Sigmoid colon (tissue), 6 donors: ENCODE measurements at regions not wholly inside any gene's neighbourhood (a gene's known extent, or its start where the extent isn't known, plus 50 kb on each side); places are given as distances from the start of the nearest gene placed in this dataset.

Experiments
- DNase-seq: peaks from one replicate; pipeline ENCODE4 v3.0.0-alpha.2; 2019
- H3K27ac ChIP-seq, 4 donors: fragments of 200-600 bp; sonication (generic); one replicate each; pipeline ENCODE4 v1.5.1; 2016 to 2019; ENCODE audit warnings: mild to moderate bottlenecking in 1 of 4
- H3K27me3 ChIP-seq, 3 donors: fragments of 200-600 bp; sonication (generic); one replicate each; pipeline ENCODE4 v1.5.1; 2019; ENCODE audit warnings: mild to moderate bottlenecking in 1 of 3
- H3K36me3 ChIP-seq, 4 donors: fragments of 200-600 bp; sonication (generic); one replicate each; pipeline ENCODE4 v1.5.1; 2016 to 2019
- H3K4me1 ChIP-seq, 4 donors: fragments of 200-600 bp; sonication (generic); one replicate each; pipeline ENCODE4 v1.5.1; 2017 to 2019
- H3K4me3 ChIP-seq, 4 donors: fragments of 200-600 bp; sonication (generic); one replicate each; pipeline ENCODE4 v1.5.1; 2017 to 2019; ENCODE audit warnings: mild to moderate bottlenecking in 2 of 4, moderate library complexity in 1 of 4
- H3K9me3 ChIP-seq, 4 donors: fragments of 200-600 bp in 3 of 4; sonication (generic) in 3 of 4; one replicate each; pipeline versions ENCODE4 v1.5.1 to v1.6.1; 2013 to 2019
- CTCF ChIP-seq, 4 experiments: fragments of 450-650 bp in 3 of 4; fragments of 200-600 bp in 1 of 4; IDR thresholded peaks; one replicate each; pipeline ENCODE4 v1.5.1; 2016 to 2019; ENCODE audit warnings: antibody characterized with exemption in 4 of 4, mild to moderate bottlenecking in 3 of 4, moderate library complexity in 2 of 4
- EP300 ChIP-seq, 4 donors: sonication (generic); formaldehyde crosslinking; IDR thresholded peaks; one replicate each; pipeline ENCODE4 v1.6.1; 2017; ENCODE audit warnings: antibody characterized with exemption in 4 of 4
- POLR2A ChIP-seq, 2 donors: fragments of 450-650 bp; IDR thresholded peaks; one replicate each; pipeline ENCODE4 v1.6.1; 2016; ENCODE audit warnings: antibody characterized with exemption in 2 of 2, mild to moderate bottlenecking in 2 of 2, moderate library complexity in 2 of 2
- POLR2AphosphoS5 ChIP-seq, 4 donors: sonication (generic); formaldehyde crosslinking; IDR thresholded peaks; one replicate each; pipeline ENCODE4 v1.6.1; 2017; ENCODE audit warnings: antibody characterized with exemption in 4 of 4
- WGBS, 2 donors: extraction: QIAGEN DNeasy Blood & Tissue Kit; methylation state at CpG; one replicate each; pipeline ENCODE4 v1.1.7; 2013; 5-methylcytosine and 5-hydroxymethylcytosine counted together
- intact Hi-C: fragments of 100-400 bp; cut with DNase I; formaldehyde crosslinking; loops from one replicate; pipeline ENCODE4 v1.15.1; 2023
- donor health status: healthy with polysubstance abuse.
- donor health status: healthy.

- WGBS, 2 donors, result 19 to 70% methylated on average over 2 of the region's 2 CpGs
- intact Hi-C loops, result no loop called here
- TF ChIP-seq CTCF (IDR thresholded peaks at IDR 0.05) (no peak), POLR2A (IDR thresholded peaks at IDR 0.05) (no peak), EP300 (IDR thresholded peaks at IDR 0.05) (no peak), POLR2AphosphoS5 (IDR thresholded peaks at IDR 0.05) (no peak)
- DNase-seq, result no peak
- no peaks in the 10 kb centered on the region for H3K27me3 ChIP-seq
- H3K36me3 ChIP-seq, result no peaks in the 10 kb centered on the region
- H3K4me3 ChIP-seq, result no peak overlapping the region
- no peak overlapping the region for H3K27ac ChIP-seq
- H3K9me3 ChIP-seq, result no peaks in the 10 kb centered on the region
- H3K4me1 ChIP-seq, result no peaks in the 10 kb centered on the region
These were observed 179.2 kb upstream of the BMP2 start for GRCh38 chr20:6588296-6588695.

DNA sequence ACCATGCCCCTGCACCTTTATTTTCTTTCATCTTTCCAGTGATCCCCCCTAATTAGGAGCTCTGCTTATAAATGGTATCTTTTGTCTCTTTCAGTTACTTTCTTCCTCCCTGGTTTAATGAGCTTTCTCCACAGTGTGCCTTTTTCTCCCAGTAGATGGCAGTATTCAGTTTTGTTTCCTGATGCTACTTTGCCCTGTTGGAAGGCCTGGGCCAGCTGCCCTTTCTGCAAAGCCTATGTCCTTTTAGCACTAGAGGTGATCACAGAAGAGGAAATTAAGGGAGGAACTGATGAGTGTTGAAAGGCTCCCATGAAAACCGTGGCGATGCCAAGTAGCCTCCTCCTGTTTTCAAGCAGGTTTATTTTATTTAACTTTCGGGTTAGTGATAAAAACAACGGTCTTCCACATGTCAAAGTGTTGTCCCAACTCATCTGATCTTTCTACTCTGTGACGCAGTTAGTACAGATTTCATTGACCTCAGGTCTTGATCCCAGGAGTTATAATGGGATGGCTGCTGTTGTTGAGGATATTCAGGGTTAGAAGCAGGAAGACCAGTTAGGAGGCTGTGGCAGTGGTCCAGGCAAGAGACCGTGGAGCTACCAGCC, 184.2 kb upstream of the BMP2 start:
- 65 to 70% methylated on average over 6 of the region's 6 CpGs for WGBS, 2 donors
- Histone ChIP-seq H3K4me3 (no peak overlapping the region), H3K9me3 (no peaks in the 10 kb centered on the region), H3K4me1 (no peaks in the 10 kb centered on the region), H3K36me3 (no peaks in the 10 kb centered on the region), H3K27ac (no peak overlapping the region), H3K27me3 (no peaks in the 10 kb centered on the region)
- TF ChIP-seq CTCF (IDR thresholded peaks at IDR 0.05) (peak in 2 of 4 experiments; percentile 38 to 45), EP300 (IDR thresholded peaks at IDR 0.05) (no peak), POLR2AphosphoS5 (IDR thresholded peaks at IDR 0.05) (no peak)
- intact Hi-C loops, result no loop called here
- peak; percentile 67 for DNase-seq

DNA sequence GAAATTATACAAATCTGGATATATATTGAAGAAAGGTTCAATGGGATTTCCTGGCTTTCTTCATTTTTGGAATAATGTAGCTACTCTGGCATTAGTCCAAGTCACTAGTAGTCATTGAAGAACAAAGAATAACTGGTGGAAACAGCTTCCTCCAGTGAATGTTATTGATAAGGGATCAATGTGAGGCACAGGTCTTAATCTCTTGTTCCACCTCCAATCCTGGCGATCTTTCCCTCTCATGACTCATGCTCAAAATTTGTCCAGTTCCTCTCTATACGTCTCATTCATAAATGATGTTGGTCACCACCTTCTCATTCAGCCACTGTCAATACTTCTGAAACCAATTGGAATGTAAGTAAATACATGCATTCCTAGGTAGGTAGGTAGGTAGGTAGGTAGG, 185.0 kb upstream of the BMP2 start:
- no peaks in the 10 kb centered on the region for H3K9me3 ChIP-seq
- H3K36me3 ChIP-seq, result no peaks in the 10 kb centered on the region
- intact Hi-C loops, result no loop called here
- no peak overlapping the region for H3K4me3 ChIP-seq
- no peak overlapping the region for H3K27ac ChIP-seq
- TF ChIP-seq POLR2A (IDR thresholded peaks at IDR 0.05) (no peak), EP300 (IDR thresholded peaks at IDR 0.05) (no peak), POLR2AphosphoS5 (IDR thresholded peaks at IDR 0.05) (no peak), CTCF (IDR thresholded peaks at IDR 0.05) (no peak)
- 73 to 79% methylated on average over 2 of the region's 2 CpGs for WGBS, 2 donors
- no peak for DNase-seq
- H3K4me1 ChIP-seq, result no peaks in the 10 kb centered on the region
- no peaks in the 10 kb centered on the region for H3K27me3 ChIP-seq

GRCh38 chr20:6580486-6580885, 187.0 kb upstream of the BMP2 start:
- Histone ChIP-seq H3K4me1 (no peaks in the 10 kb centered on the region), H3K9me3 (no peaks in the 10 kb centered on the region), H3K27me3 (no peaks in the 10 kb centered on the region), H3K36me3 (no peaks in the 10 kb centered on the region), H3K4me3 (no peak overlapping the region), H3K27ac (no peak overlapping the region)
- intact Hi-C loops, result no loop called here
- WGBS, 2 donors, result 56 to 59% methylated on average over 4 of the region's 4 CpGs
- no peak for DNase-seq
- TF ChIP-seq POLR2AphosphoS5 (IDR thresholded peaks at IDR 0.05), result no peak

- Histone ChIP-seq H3K9me3 (no peaks in the 10 kb centered on the region), H3K4me3 (no peak overlapping the region), H3K4me1 (no peaks in the 10 kb centered on the region), H3K27ac (no peak overlapping the region), H3K27me3 (no peaks in the 10 kb centered on the region), H3K36me3 (no peaks in the 10 kb centered on the region)
- DNase-seq, result no peak
- intact Hi-C loops, result no loop called here
- WGBS, 2 donors, result 86 to 94% methylated on average over 3 of the region's 3 CpGs
- TF ChIP-seq EP300 (IDR thresholded peaks at IDR 0.05), result no peak
- TF ChIP-seq POLR2AphosphoS5 (IDR thresholded peaks at IDR 0.05), result no peak
These were observed 187.7 kb upstream of the BMP2 start for GRCh38 chr20:6579824-6580223.

DNA sequence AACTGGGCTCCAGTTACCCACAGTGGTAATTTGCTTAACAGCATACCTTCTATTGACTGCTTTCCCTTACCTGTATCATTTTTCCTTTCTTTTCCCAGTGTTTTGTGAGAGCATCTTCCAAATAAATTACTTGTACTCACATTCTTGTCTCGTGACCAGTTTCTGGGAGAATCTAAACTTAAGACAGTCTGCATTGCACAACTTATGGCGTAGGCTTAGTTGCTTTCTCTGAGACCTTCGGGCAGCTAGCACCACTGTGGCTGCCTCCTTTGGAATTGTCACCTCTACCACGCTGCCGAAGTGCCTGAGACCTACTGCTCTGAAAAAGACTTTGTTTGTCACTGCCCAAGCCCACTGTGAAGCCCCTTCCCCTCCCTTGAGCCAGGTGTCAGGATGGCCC, 188.1 kb upstream of the BMP2 start:
- Histone ChIP-seq H3K4me1 (no peaks in the 10 kb centered on the region), H3K36me3 (no peaks in the 10 kb centered on the region), H3K27me3 (no peaks in the 10 kb centered on the region), H3K4me3 (no peak overlapping the region), H3K9me3 (no peaks in the 10 kb centered on the region), H3K27ac (no peak overlapping the region)
- DNase-seq, result no peak
- TF ChIP-seq CTCF (IDR thresholded peaks at IDR 0.05) (no peak), POLR2AphosphoS5 (IDR thresholded peaks at IDR 0.05) (no peak), POLR2A (IDR thresholded peaks at IDR 0.05) (no peak), EP300 (IDR thresholded peaks at IDR 0.05) (no peak)
- intact Hi-C loops, result no loop called here
- WGBS, 2 donors, result 88 to 95% methylated on average over 5 of the region's 5 CpGs
